AG04449 (cell line): ENCODE measurements at regions not wholly inside any gene's neighbourhood (a gene's known extent, or its start where the extent isn't known, plus 50 kb on each side); places are given as distances from the start of the nearest gene placed in this dataset.

Experiments
- CTCF ChIA-PET: fragments of 350-600 bp; formaldehyde crosslinking; extraction: SDS; loops from one replicate; lab custom pipeline; 2021; ENCODE audit warnings: antibody characterized with exemption; lab: Yijun Ruan, JAX
- POLR2A ChIA-PET: fragments of 400-600, 350-600 bp; formaldehyde crosslinking; extraction: SDS; loops from one replicate; lab custom pipeline; 2020; ENCODE audit warnings: antibody characterized with exemption, inconsistent platforms; lab: Yijun Ruan, JAX
- DNase-seq: peaks from one replicate; pipeline ENCODE4 v3.0.0-alpha.2; 2010; ENCODE audit warnings: low read depth, low spot score
- H3K4me3 ChIP-seq: 2 replicates; pipeline ENCODE4 v1.5.1; 2011; ENCODE audit warnings: low read depth, mild to moderate bottlenecking, control low read depth, low read length
- CTCF ChIP-seq: IDR thresholded peaks from one replicate; pipeline ENCODE4 v1.5.1; 2011; ENCODE audit warnings: mild to moderate bottlenecking, moderate library complexity, low read length, control low read depth, inconsistent platforms; ENCODE audit not compliant: insufficient read depth; ENCODE audit errors: missing control alignments

- ChIA-PET POLR2A (no interaction called here), CTCF (interaction anchor here (1.0 to 1.2 kb wide), 2 partner anchors 196 to 198 kb away, joined by 3 to 4 read pairs; no protein-coding TSS in a partner anchor)
- no peak overlapping the region for H3K4me3 ChIP-seq
- DNase-seq: no peak
- TF ChIP-seq CTCF: no peak
Measured at GRCh38 chr2:235396071-235396846, 97.6 kb upstream of the AGAP1 start.

GRCh38 chr2:235398321-235398720 lies 95.5 kb upstream of the AGAP1 start:
- H3K4me3 ChIP-seq: no peak overlapping the region
- ChIA-PET POLR2A (no interaction called here), CTCF (interaction anchor here (1.0 kb wide), 1 partner anchor 11 kb away, joined by 3 read pairs; no protein-coding TSS in a partner anchor)
- DNase-seq: no peak
- TF ChIP-seq CTCF: no peak

GRCh38 chr2:235399895-235400294 lies 93.9 kb upstream of the AGAP1 start:
- no peak for TF ChIP-seq CTCF
- POLR2A ChIA-PET: no interaction called here
- DNase-seq: no peak
- no peak overlapping the region for H3K4me3 ChIP-seq
- CTCF ChIA-PET: no interaction called here

GRCh38 chr2:235402422-235402821 lies 91.4 kb upstream of the AGAP1 start:
- no peak for DNase-seq
- no peak overlapping the region for H3K4me3 ChIP-seq
- TF ChIP-seq CTCF: no peak
- CTCF ChIA-PET: no interaction called here
- POLR2A ChIA-PET: no interaction called here

- ChIA-PET CTCF (no interaction called here), POLR2A (no interaction called here)
- DNase-seq: no peak
- no peak overlapping the region for H3K4me3 ChIP-seq
- no peak for TF ChIP-seq CTCF
Measured at GRCh38 chr2:235405612-235406361, 88.1 kb upstream of the AGAP1 start.

- no peak overlapping the region for H3K4me3 ChIP-seq
- ChIA-PET CTCF (interaction anchor here (0.7 kb wide), 1 partner anchor 26 kb away, joined by 3 read pairs; no protein-coding TSS in a partner anchor), POLR2A (no interaction called here)
- DNase-seq: no peak
- no peak for TF ChIP-seq CTCF
Measured at GRCh38 chr2:235406430-235406829, 87.4 kb upstream of the AGAP1 start.
